Stomach (tissue), 8 donors: ENCODE measurements at regions not wholly inside any gene's neighbourhood (a gene's known extent, or its start where the extent isn't known, plus 50 kb on each side); places are given as distances from the start of the nearest gene placed in this dataset.

Source experiments
- DNase-seq, 2 donors: peaks; one replicate each; pipeline versions ENCODE4 v3.0.0 to v3.0.0-alpha.2; 2013 to 2019
- H3K27ac ChIP-seq, 5 donors: fragments of 200-600 bp in 4 of 5; sonication (generic) in 4 of 5; one replicate each; pipeline ENCODE4 v1.5.1; 2013 to 2019; ENCODE audit warnings: mild to moderate bottlenecking in 1 of 5, moderate library complexity in 1 of 5
- H3K27me3 ChIP-seq, 3 donors: fragments of 200-600 bp; sonication (generic); one replicate each; pipeline ENCODE4 v1.5.1; 2017 to 2019; ENCODE audit warnings: mixed run types in 1 of 3
- H3K36me3 ChIP-seq, 4 donors: fragments of 200-600 bp; sonication (generic); 1 replicate in 3 of 4; 2 replicates in 1 of 4; pipeline ENCODE4 v1.5.1; 2016 to 2019
- H3K4me1 ChIP-seq, 4 donors: fragments of 200-600 bp; sonication (generic); one replicate each; pipeline ENCODE4 v1.5.1; 2016 to 2019
- H3K4me3 ChIP-seq, 4 donors: fragments of 200-600 bp; sonication (generic) in 3 of 4; one replicate each; pipeline ENCODE4 v1.5.1; 2016 to 2019; ENCODE audit warnings: mild to moderate bottlenecking in 1 of 4
- H3K9me3 ChIP-seq, 4 donors: fragments of 200-600 bp; sonication (generic); one replicate each; pipeline ENCODE4 v1.5.1; 2016 to 2019
- CTCF ChIP-seq, 7 experiments: fragments of 450-650 bp in 4 of 7; fragments of 200-600 bp in 3 of 7; sonication (generic) in 3 of 7; IDR thresholded peaks; one replicate each; pipeline ENCODE4 v1.5.1; 2016 to 2019; ENCODE audit warnings: antibody characterized with exemption in 7 of 7, control low read depth in 2 of 7, mild to moderate bottlenecking in 1 of 7
- EP300 ChIP-seq: sonication (generic); formaldehyde crosslinking; IDR thresholded peaks from one replicate; pipeline ENCODE4 v1.6.1; 2017; ENCODE audit warnings: antibody characterized with exemption
- POLR2A ChIP-seq, 4 donors: fragments of 450-650 bp; IDR thresholded peaks; one replicate each; pipeline ENCODE4 v1.6.1; 2016; ENCODE audit warnings: antibody characterized with exemption in 4 of 4, control low read depth in 2 of 4, mild to moderate bottlenecking in 1 of 4, moderate library complexity in 1 of 4
- POLR2AphosphoS5 ChIP-seq, 3 donors: sonication (generic); formaldehyde crosslinking; IDR thresholded peaks; one replicate each; pipeline ENCODE4 v1.6.1; 2016; ENCODE audit warnings: antibody characterized with exemption in 3 of 3
- WGBS, 5 donors: extraction: QIAGEN DNeasy Blood & Tissue Kit in 3 of 5; methylation state at CpG; one replicate each; pipeline versions ENCODE4 v1.1.5 to v1.1.7; 2013 to 2018; 5-methylcytosine and 5-hydroxymethylcytosine counted together
- intact Hi-C: fragments of 100-400 bp; cut with DNase I; formaldehyde crosslinking; loops from one replicate; pipeline ENCODE4 v1.15.1; 2023; ENCODE audit warnings: low total_unique reads
- donor health status: healthy with polysubstance abuse.
- donor health status: Bipolar disorder and iron deficiency.
- donor health status: healthy.

- no peak overlapping the region for H3K4me3 ChIP-seq
- no peaks in the 10 kb centered on the region for H3K4me1 ChIP-seq
- intact Hi-C loops, result no loop called here
- no peak for DNase-seq
- H3K27me3 ChIP-seq, result no peaks in the 10 kb centered on the region
- H3K27ac ChIP-seq, result no peak overlapping the region
- TF ChIP-seq EP300, result no peak
- no peak for TF ChIP-seq POLR2A (IDR thresholded peaks at IDR 0.05)
- TF ChIP-seq POLR2AphosphoS5 (IDR thresholded peaks at IDR 0.05), result no peak
- no peak for TF ChIP-seq CTCF (IDR thresholded peaks at IDR 0.05)
- WGBS, 5 donors, result 55 to 80% (median 71%) methylated on average over 6 of the region's 6 CpGs
- H3K36me3 ChIP-seq, result no peaks in the 10 kb centered on the region
- no peaks in the 10 kb centered on the region for H3K9me3 ChIP-seq
Measured at GRCh38 chr1:90534663-90535295, 182.3 kb downstream of the BARHL2 start.

- H3K4me1 ChIP-seq, result no peaks in the 10 kb centered on the region
- H3K36me3 ChIP-seq, result no peaks in the 10 kb centered on the region
- no peak overlapping the region for H3K27ac ChIP-seq
- 75 to 88% (median 83%) methylated on average over 6 of the region's 6 CpGs for WGBS, 5 donors
- no peak for DNase-seq
- intact Hi-C loops, result no loop called here
- H3K9me3 ChIP-seq, result no peaks in the 10 kb centered on the region
- no peaks in the 10 kb centered on the region for H3K27me3 ChIP-seq
- TF ChIP-seq POLR2A (IDR thresholded peaks at IDR 0.05) (no peak), POLR2AphosphoS5 (IDR thresholded peaks at IDR 0.05) (no peak), CTCF (IDR thresholded peaks at IDR 0.05) (no peak)
- H3K4me3 ChIP-seq, result no peak overlapping the region
Measured at GRCh38 chr1:90534116-90534515, 183.0 kb downstream of the BARHL2 start.

- no peak overlapping the region for H3K4me3 ChIP-seq
- H3K4me1 ChIP-seq, result no peaks in the 10 kb centered on the region
- H3K36me3 ChIP-seq, result no peaks in the 10 kb centered on the region
- intact Hi-C loops, result no loop called here
- no peak overlapping the region for H3K27ac ChIP-seq
- no peak for DNase-seq
- H3K9me3 ChIP-seq, result peaks cover 0 to 9% (median 7%) of the 10 kb centered on the region in 4 donors
- H3K27me3 ChIP-seq, result no peaks in the 10 kb centered on the region
- no peak for TF ChIP-seq POLR2AphosphoS5 (IDR thresholded peaks at IDR 0.05)
- TF ChIP-seq CTCF (IDR thresholded peaks at IDR 0.05), result no peak
- TF ChIP-seq POLR2A (IDR thresholded peaks at IDR 0.05), result no peak
- no peak for TF ChIP-seq EP300
Measured at GRCh38 chr1:90526954-90527353, 190.1 kb downstream of the BARHL2 start.

GRCh38 chr1:90522432-90522831, 194.7 kb downstream of the BARHL2 start:
- no peaks in the 10 kb centered on the region for H3K36me3 ChIP-seq
- no peak overlapping the region for H3K4me3 ChIP-seq
- intact Hi-C loops, result no loop called here
- DNase-seq, result no peak
- no peaks in the 10 kb centered on the region for H3K4me1 ChIP-seq
- no peak overlapping the region for H3K27ac ChIP-seq
- peaks cover 0 to 9% (median 7%) of the 10 kb centered on the region in 4 donors for H3K9me3 ChIP-seq
- no peaks in the 10 kb centered on the region for H3K27me3 ChIP-seq
- TF ChIP-seq POLR2A (IDR thresholded peaks at IDR 0.05) (no peak), POLR2AphosphoS5 (IDR thresholded peaks at IDR 0.05) (no peak), EP300 (no peak), CTCF (IDR thresholded peaks at IDR 0.05) (no peak)
